ENCODE measurements at regions not wholly inside any gene's neighbourhood (a gene's known extent, or its start where the extent isn't known, plus 50 kb on each side); places are given as distances from the start of the nearest gene placed in this dataset.
"Not testable (repeated sequence)": the region's sequence is repeated elsewhere in the genome, so short reads cannot be mapped to it uniquely, and the experiment has no call there.

- DNase-seq = no peak
Observed at GRCh38 chr3:102354818-102355515, 79.8 kb upstream of the ZPLD1 start.

DNA sequence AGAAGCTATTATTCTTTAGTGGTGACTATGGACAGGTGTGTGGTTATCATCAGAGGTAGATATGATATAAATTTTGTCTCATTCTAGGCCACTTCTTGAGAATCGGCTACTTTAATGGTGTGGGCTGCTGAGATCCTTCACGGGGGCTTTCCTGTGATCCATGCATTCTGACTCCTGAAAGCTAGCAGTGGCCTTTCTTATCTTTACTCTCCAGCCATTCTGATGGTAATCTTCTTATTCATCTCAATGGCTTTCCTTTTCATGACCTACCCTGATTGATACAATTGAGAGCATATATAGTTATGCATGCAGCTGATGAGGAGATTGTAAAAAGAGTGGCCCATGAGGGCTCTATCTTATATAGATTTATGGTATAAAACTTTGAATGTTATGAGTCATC, 78.3 kb upstream of the ZPLD1 start:
- DNase-seq = no peak

DNA sequence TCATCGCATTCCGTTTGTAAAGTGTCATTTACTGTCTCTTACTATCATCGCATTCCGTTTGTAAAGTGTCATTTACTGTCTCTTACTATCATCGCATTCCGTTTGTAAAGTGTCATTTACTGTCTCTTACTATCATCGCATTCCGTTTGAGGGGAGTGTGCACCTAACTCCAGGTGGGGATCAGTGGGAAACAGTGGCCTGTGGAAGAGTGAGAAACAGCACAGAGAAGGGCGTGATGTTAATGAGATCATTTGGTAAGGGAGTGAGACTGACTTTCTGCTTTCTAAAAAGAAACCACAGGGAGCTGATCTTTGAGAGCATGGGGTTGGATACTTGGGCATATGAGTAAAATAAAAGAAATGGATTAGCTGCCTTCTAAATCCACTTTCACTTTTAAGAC, 77.5 kb upstream of the ZPLD1 start:
- not testable (repeated sequence) for DNase-seq

- no peak for DNase-seq
Observed at GRCh38 chr3:102360183-102360860, 74.5 kb upstream of the ZPLD1 start.

GRCh38 chr3:102361101-102361500, 73.7 kb upstream of the ZPLD1 start:
- DNase-seq = no peak

DNA sequence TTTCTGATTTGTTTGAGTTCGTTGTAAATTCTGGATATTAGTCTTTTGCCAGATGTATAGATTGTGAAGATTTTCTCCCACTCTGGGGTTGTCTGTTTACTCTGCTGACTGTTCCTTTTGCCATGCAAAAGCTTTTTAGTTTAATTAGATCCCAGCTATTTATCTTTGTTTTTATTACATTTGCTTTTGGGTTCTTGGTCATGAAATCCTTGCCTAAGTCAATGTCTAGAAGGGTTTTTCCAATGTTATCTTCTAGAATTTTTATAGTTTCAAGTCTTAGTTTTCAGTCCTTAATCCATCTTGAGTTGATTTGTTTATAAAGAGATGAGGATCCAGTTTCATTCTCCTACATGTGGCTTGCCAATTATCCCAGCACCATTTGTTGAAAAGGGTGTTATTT, 68.7 kb upstream of the ZPLD1 start:
- not testable (repeated sequence) for DNase-seq

GRCh38 chr3:102374863-102375634, 59.8 kb upstream of the ZPLD1 start:
- no peak for DNase-seq

DNA sequence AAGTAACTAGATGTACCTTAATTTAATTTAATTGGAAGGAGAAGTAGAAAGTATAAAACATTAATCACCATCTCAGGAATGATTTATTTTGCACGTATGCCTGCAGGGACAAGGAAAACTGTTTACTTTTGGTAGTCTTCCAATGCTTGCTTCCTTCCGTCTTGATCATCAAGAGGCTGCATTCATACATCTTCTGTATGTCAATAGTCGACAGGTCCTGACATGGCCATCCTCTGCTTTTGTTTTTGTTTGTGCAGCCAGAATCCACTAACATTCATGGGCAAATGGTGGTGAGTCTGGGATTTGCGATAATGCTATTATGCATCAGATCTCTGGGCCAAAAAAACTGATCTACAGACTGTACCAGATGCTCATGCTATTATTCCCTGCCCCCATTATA, 56.6 kb upstream of the ZPLD1 start:
- no peak for DNase-seq

- DNase-seq = not testable (repeated sequence)
Observed at GRCh38 chr3:102382201-102382600, 52.6 kb upstream of the ZPLD1 start.

All from DMS153 (cell line).